Caco-2 (cell line): ENCODE measurements at regions not wholly inside any gene's neighbourhood (a gene's known extent, or its start where the extent isn't known, plus 50 kb on each side); places are given as distances from the start of the nearest gene placed in this dataset.
"Not testable (repeated sequence)": the region's sequence is repeated elsewhere in the genome, so short reads cannot be mapped to it uniquely, and the experiment has no call there.

ENCODE experiments used
- BruUV-seq: library from RNA; stranded (reverse); fragments of 400-500 nt; replicated peaks from 2 replicates; lab custom pipeline; 2021; lab: Mats Ljungman, UMichigan
- CTCF ChIA-PET: fragments of 300-600 bp; sonication (Branson Sonifier 250); formaldehyde crosslinking; loops from one replicate; lab custom pipeline; 2022; ENCODE audit warnings: antibody characterized with exemption; lab: Charles Lee
- POLR2A ChIA-PET: fragments of 300-600 bp; sonication (Branson Sonifier 250); formaldehyde crosslinking; loops from one replicate; lab custom pipeline; 2022; ENCODE audit warnings: antibody characterized with exemption; lab: Charles Lee
- DNase-seq, 2 experiments: peaks; one replicate each; pipeline versions ENCODE4 v3.0.0 to v3.0.0-alpha.2; 2020 to 2022
- H3K27me3 ChIP-seq: replicated peaks from 2 replicates; pipeline ENCODE4 v1.6.0; 2011; ENCODE audit warnings: low read length; ENCODE audit not compliant: control insufficient read depth, insufficient read depth
- H3K36me3 ChIP-seq: 2 replicates; pipeline ENCODE4 v1.5.1; 2011; ENCODE audit warnings: low read length; ENCODE audit not compliant: control insufficient read depth, insufficient read depth
- H3K4me1 ChIP-seq: fragments of 250-450 bp; sonication (Bioruptor Pico); 2 replicates; pipeline ENCODE4 v1.5.1; 2020; ENCODE audit warnings: mild to moderate bottlenecking
- H3K4me3 ChIP-seq: 2 replicates; pipeline ENCODE4 v1.5.1; 2011; ENCODE audit warnings: low read depth, mild to moderate bottlenecking, control low read depth, low read length
- H3K9me3 ChIP-seq: fragments of 250-450 bp; sonication (Bioruptor Pico); 2 replicates; pipeline ENCODE4 v1.5.1; 2020; ENCODE audit warnings: mild to moderate bottlenecking, moderate library complexity
- H3K27ac Mint-ChIP-seq: one replicate; pipeline ENCODE4 v1.8.0; 2022; ENCODE audit warnings: mixed read lengths; ENCODE audit not compliant: unreplicated experiment
- H3K27me3 Mint-ChIP-seq: one replicate; pipeline ENCODE4 v1.8.0; 2022; ENCODE audit warnings: mixed read lengths; ENCODE audit not compliant: insufficient read depth, unreplicated experiment
- H3K36me3 Mint-ChIP-seq: one replicate; pipeline ENCODE4 v1.8.0; 2022; ENCODE audit warnings: mild to moderate bottlenecking, mixed read lengths; ENCODE audit not compliant: insufficient read depth, unreplicated experiment
- H3K4me1 Mint-ChIP-seq: one replicate; pipeline ENCODE4 v1.8.0; 2022; ENCODE audit warnings: low read depth, mixed read lengths; ENCODE audit not compliant: unreplicated experiment
- H3K4me3 Mint-ChIP-seq: one replicate; pipeline ENCODE4 v1.8.0; 2022; ENCODE audit warnings: mild to moderate bottlenecking, moderate library complexity, mixed read lengths; ENCODE audit not compliant: unreplicated experiment
- H3K9me3 Mint-ChIP-seq: one replicate; pipeline ENCODE4 v1.8.0; 2022; ENCODE audit warnings: mixed read lengths; ENCODE audit not compliant: unreplicated experiment
- CTCF ChIP-seq, 2 experiments: fragments of 200-600 bp in 1 of 2; IDR thresholded peaks; 1 replicate in 1 of 2; 2 replicates in 1 of 2; pipeline versions ENCODE4 v1.5.1 to v1.8.0; 2011 to 2022; ENCODE audit warnings: antibody characterized with exemption in 1 of 2, control low read depth in 1 of 2, inconsistent platforms in 1 of 2, low read depth in 1 of 2, low read length in 1 of 2, mild to moderate bottlenecking in 1 of 2, moderate library complexity in 1 of 2; ENCODE audit not compliant: insufficient read depth in 1 of 2, severe bottlenecking in 1 of 2, unreplicated experiment in 1 of 2
- intact Hi-C: fragments of 100-400 bp; cut with micrococcal nuclease; formaldehyde crosslinking; loops from one replicate; pipeline ENCODE4 v1.10.0; 2022; ENCODE audit not compliant: unreplicated experiment

DNA sequence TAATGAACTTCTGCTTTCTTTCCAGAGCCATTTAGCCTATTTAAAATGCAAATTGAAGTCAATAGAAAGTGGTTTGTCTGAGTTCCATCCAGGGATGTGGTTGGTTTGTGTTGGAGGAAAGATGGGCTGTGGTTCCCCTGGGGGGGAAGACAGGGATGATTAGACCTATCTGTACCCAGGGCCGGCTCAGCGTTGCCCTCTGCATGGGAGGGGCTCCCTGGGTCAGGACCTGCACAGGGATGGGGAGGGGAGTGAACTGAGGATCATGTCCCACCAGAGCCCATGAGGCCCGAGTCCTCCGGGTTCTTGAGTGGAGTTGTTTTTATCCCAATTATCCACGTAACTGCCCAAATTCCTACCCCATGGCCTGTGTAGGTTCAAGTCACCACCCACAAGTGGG, 76.9 kb upstream of the SFSWAP start:
- intact Hi-C loops: no loop called here
- no TSS peak for BruUV-seq
- Histone ChIP-seq H3K4me3 (no peak overlapping the region), H3K9me3 (no peaks in the 10 kb centered on the region), H3K27me3 (no peaks in the 10 kb centered on the region), H3K4me1 (no peaks in the 10 kb centered on the region), H3K36me3 (no peaks in the 10 kb centered on the region)
- DNase-seq: no peak
- Mint-ChIP-seq H3K4me1 (no peaks in the 10 kb centered on the region), H3K27me3 (peaks cover 31% of the 10 kb centered on the region), H3K36me3 (no peaks in the 10 kb centered on the region), H3K9me3 (no peaks in the 10 kb centered on the region), H3K4me3 (no peak overlapping the region), H3K27ac (no peak overlapping the region)
- TF ChIP-seq CTCF (IDR thresholded peaks at IDR 0.05; ENCODE audit: insufficient read depth in 1 of 2, low read depth in 1 of 2, low read length in 1 of 2, severe bottlenecking in 1 of 2, unreplicated experiment in 1 of 2): no peak
- ChIA-PET POLR2A (no interaction called here), CTCF (no interaction called here)

GRCh38 chr12:131635012-131635411, 75.9 kb upstream of the SFSWAP start:
- H3K27me3 Mint-ChIP-seq: peaks cover 31% of the 10 kb centered on the region
- CTCF ChIA-PET, H3K9me3 Mint-ChIP-seq, H3K27me3 ChIP-seq, DNase-seq, H3K4me3 ChIP-seq, H3K4me1 ChIP-seq, H3K36me3 ChIP-seq, H3K4me1 Mint-ChIP-seq, H3K36me3 Mint-ChIP-seq, H3K9me3 ChIP-seq, intact Hi-C loops, POLR2A ChIA-PET, BruUV-seq, H3K4me3 Mint-ChIP-seq, H3K27ac Mint-ChIP-seq: not testable (repeated sequence)

- Mint-ChIP-seq H3K27me3 (peaks cover 35% of the 10 kb centered on the region), H3K36me3 (no peaks in the 10 kb centered on the region), H3K4me1 (no peaks in the 10 kb centered on the region), H3K4me3 (no peak overlapping the region), H3K27ac (no peak overlapping the region), H3K9me3 (no peaks in the 10 kb centered on the region)
- ChIA-PET POLR2A (no interaction called here), CTCF (no interaction called here)
- intact Hi-C loops: no loop called here
- no TSS peak for BruUV-seq
- no peak for DNase-seq
- no peak for TF ChIP-seq CTCF (IDR thresholded peaks at IDR 0.05; ENCODE audit: insufficient read depth in 1 of 2, low read depth in 1 of 2, low read length in 1 of 2, severe bottlenecking in 1 of 2, unreplicated experiment in 1 of 2)
- H3K9me3 ChIP-seq: no peaks in the 10 kb centered on the region
- H3K27me3 ChIP-seq: no peaks in the 10 kb centered on the region
- H3K4me1 ChIP-seq: no peaks in the 10 kb centered on the region
- H3K36me3 ChIP-seq: no peaks in the 10 kb centered on the region
- no peak overlapping the region for H3K4me3 ChIP-seq
Observed at GRCh38 chr12:131635491-131636122, 75.3 kb upstream of the SFSWAP start.
